HepG2 (cell line): ENCODE measurements at regions not wholly inside any gene's neighbourhood (a gene's known extent, or its start where the extent isn't known, plus 50 kb on each side); places are given as distances from the start of the nearest gene placed in this dataset.

Experiments
- EZH2 ChIP-seq: conservative IDR thresholded peaks from 2 replicates; pipeline ENCODE4 v1.6.1; 2012; ENCODE audit warnings: mild to moderate bottlenecking, low read depth, low read length, moderate library complexity
- JUNB ChIP-seq: sonication (generic); formaldehyde crosslinking; IDR thresholded peaks from 2 replicates; pipeline ENCODE4 v1.8.0; 2022; ENCODE audit warnings: missing genetic modification reagents, mild to moderate bottlenecking, borderline replicate concordance
- NR2F2 ChIP-seq: IDR thresholded peaks from 2 replicates; pipeline ENCODE4 v1.6.1; 2012; ENCODE audit warnings: low read depth, inconsistent platforms, borderline replicate concordance
- PHB2 ChIP-seq: fragments of 450-650 bp; IDR thresholded peaks from 2 replicates; pipeline ENCODE4 v1.6.1; 2018; ENCODE audit not compliant: partially characterized antibody
- RAD21 ChIP-seq: fragments of 450-650 bp; formaldehyde crosslinking; IDR thresholded peaks from 2 replicates; pipeline ENCODE4 v1.5.0; 2020; ENCODE audit warnings: mild to moderate bottlenecking
- SAP130 ChIP-seq: IDR thresholded peaks from 2 replicates; pipeline ENCODE4 v1.6.1; 2016; ENCODE audit warnings: low read depth
- SIN3A ChIP-seq: IDR thresholded peaks from 2 replicates; pipeline ENCODE4 v1.6.1; 2011; ENCODE audit warnings: low read depth, mild to moderate bottlenecking, control low read depth, low read length, borderline replicate concordance
- THRA ChIP-seq: sonication (generic); formaldehyde crosslinking; IDR thresholded peaks from 2 replicates; pipeline ENCODE4 v1.4.0; 2020; ENCODE audit warnings: missing genetic modification reagents, borderline replicate concordance
- ZNF570 ChIP-seq: sonication (generic); formaldehyde crosslinking; IDR thresholded peaks from 2 replicates; pipeline ENCODE4 v1.4.0; 2020; ENCODE audit warnings: mild to moderate bottlenecking, missing genetic modification reagents, borderline replicate concordance
- TF ChIP-seq, protein P1 (sequence below): sonication (generic); formaldehyde crosslinking; IDR thresholded peaks from 2 replicates; pipeline ENCODE4 v1.5.0; 2020; ENCODE audit warnings: mild to moderate bottlenecking, missing genetic modification reagents, moderate library complexity

DNA sequence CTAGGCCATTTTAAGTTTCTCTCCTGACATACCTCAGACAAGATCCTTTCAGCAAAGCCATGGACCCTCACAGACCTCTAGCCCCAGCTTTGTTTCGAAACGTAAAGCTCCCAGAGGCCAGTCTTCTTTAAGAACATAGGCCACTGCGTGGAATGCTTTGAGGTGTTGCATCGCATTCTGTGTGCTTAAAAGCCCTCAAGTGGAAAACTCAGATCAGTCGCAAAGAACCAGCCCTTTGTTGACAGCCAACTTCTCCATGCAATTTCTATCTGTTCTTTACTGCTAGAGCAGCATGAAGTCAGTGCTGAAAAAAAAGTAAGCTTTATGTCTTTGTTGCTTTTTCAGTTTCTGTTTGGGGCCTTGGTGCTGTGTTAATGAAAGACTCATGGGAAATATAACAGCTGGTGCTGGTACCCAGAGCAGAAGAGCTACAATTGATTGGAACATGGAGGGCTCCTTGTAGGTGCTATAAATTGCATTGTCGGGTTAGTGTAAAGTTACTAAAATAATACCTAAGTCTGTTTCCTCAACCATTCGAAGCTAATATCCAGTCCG is 142.6 kb downstream of the MAP3K7 start:
- TF ChIP-seq PHB2 (no peak), EZH2 (no peak), THRA (CRISPR knock-in tag) (no peak), JUNB (CRISPR knock-in tag) (no peak), SIN3A (no peak), ZNF570 (CRISPR knock-in tag) (no peak), NR2F2 (no peak), RAD21 (no peak), SAP130 (CRISPR knock-in tag) (no peak)
- TF ChIP-seq, protein P1, sequence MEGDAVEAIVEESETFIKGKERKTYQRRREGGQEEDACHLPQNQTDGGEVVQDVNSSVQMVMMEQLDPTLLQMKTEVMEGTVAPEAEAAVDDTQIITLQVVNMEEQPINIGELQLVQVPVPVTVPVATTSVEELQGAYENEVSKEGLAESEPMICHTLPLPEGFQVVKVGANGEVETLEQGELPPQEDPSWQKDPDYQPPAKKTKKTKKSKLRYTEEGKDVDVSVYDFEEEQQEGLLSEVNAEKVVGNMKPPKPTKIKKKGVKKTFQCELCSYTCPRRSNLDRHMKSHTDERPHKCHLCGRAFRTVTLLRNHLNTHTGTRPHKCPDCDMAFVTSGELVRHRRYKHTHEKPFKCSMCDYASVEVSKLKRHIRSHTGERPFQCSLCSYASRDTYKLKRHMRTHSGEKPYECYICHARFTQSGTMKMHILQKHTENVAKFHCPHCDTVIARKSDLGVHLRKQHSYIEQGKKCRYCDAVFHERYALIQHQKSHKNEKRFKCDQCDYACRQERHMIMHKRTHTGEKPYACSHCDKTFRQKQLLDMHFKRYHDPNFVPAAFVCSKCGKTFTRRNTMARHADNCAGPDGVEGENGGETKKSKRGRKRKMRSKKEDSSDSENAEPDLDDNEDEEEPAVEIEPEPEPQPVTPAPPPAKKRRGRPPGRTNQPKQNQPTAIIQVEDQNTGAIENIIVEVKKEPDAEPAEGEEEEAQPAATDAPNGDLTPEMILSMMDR (CRISPR knock-in tag): no peak
